GM21515 (cell line): ENCODE measurements at regions not wholly inside any gene's neighbourhood (a gene's known extent, or its start where the extent isn't known, plus 50 kb on each side); places are given as distances from the start of the nearest gene placed in this dataset.
"Not testable (repeated sequence)": the region's sequence is repeated elsewhere in the genome, so short reads cannot be mapped to it uniquely, and the experiment has no call there.

Experiments
- ATAC-seq: cut with Tn5 transposase; IDR thresholded peaks from one replicate; pipeline ENCODE4 v1.9.1; 2021; ENCODE audit not compliant: unreplicated experiment

DNA sequence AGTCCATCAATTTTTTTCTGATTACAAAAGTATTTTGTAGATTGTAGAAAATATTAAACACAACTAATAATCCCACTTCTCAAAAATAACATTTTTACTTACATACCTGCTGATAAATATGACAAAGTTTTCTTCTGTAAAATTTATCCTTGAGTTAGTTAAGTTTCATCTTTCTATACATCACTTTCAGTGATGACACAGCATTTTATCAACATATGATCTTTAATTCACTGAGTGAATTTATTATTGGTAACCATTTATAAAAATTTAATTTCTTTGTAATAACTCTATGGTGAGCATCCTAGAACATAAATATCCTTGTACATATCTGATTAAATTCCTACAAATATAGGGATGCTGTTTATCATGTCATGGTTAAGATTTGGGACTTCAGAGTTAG, 385.0 kb upstream of the SLC35B3 start:
- ATAC-seq: no peak

DNA sequence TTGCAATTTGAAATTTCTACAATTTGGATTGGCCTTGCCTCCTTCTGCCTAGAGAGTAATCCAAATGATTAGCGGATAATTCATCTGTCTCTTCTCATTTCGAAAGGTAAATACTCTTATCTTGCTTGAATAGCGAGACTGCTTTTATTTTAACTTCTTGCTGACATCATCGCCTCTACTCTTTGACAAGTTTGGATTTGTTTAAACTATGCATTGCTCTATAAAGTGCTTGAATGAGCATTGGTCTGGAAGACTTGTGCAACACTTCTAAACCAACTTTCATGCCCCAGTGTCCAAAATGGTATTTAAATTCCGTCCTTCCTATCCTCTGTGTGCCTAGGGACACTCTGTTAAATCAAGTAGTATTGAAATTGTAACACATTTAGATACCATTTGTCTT, 384.1 kb upstream of the SLC35B3 start:
- ATAC-seq: no peak

DNA sequence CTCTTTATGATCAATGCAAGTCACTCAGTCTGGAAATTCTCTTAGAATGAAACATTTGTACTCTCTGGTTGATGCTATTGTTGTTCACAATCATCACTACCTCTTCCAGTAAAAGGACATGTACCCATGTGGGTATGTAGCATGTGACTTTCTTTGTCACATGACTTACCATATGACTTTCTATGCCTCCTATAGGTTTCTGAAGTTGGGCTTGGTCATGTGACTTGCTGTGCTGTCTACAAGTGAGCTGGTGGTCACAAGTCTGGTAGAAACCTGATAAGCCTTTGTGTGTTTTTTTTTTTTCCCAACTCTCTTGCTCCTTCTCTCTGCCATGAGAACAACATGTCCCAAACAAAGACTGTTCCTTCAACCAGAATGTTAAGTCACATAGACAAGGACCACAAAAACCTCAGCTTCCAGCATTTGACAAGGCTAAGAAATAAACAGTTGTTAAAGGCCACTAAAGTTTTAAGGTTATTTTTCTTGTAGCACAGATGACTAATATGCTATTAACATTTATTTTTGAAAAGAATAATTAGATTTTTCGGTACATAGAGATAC, 379.2 kb upstream of the SLC35B3 start:
- ATAC-seq: no peak

DNA sequence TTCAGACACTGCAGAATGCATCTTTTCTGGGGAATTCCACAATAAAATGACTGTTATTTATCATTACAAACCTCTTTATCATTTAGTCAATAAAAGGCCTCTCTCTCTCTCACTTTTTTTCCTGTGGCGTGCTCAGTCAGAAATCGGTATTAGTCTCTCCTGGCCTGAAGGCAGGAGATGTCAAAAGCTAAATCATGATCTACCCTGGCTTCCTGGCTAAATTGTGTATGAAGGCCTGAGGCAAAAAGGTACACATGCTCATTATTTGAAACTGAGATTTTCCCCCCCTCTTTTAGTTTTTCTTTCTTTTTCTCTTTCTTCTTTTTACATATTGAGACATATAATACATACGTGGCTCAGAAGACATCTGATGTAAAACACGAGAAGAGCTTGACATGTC, 375.0 kb upstream of the SLC35B3 start:
- no peak for ATAC-seq

DNA sequence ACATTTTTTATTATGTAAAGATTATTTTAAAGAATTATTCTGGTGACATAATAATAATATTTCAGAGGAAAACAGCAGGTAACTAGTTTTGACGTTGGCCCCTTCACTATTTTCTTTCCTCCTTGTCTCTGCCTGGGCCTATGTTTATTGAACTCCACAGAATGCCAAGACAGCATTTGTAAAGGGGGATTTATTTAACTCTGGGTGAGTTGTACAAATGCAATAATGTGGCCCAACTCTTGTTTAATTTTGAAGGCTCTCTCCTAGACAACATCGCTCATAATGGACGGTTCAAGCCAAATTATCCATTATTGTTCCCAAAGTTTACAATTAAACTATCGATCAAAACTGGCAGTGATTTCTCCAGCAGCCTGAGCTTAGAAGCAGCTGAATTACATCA, 374.3 kb upstream of the SLC35B3 start:
- ATAC-seq: no peak

DNA sequence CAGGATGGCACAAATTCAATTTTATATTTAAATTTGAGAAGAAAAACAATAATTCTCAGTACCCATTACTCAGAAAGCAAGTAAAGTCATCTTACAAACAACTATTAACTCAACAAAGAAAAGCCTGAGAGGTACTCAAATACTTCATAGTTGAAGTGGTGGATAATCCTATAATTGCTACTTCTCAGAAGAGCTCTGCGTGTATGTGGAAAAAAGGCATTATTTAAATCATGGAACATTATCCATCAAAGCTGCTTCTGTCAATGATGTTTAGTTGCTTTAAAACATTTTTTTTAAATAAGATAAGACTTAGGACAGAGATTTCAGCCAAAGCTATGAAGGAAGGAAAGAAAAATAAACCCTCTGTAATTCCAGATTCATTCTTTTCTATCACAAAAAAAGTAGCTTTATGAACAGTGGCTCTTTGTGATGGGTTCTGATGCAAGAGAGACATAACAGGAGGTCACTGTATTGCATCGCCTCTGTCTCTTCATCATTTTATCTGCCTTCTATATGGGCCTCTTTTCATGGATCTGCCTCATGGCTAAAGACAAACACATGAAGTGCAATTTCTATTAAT, 367.9 kb upstream of the SLC35B3 start:
- ATAC-seq: no peak

DNA sequence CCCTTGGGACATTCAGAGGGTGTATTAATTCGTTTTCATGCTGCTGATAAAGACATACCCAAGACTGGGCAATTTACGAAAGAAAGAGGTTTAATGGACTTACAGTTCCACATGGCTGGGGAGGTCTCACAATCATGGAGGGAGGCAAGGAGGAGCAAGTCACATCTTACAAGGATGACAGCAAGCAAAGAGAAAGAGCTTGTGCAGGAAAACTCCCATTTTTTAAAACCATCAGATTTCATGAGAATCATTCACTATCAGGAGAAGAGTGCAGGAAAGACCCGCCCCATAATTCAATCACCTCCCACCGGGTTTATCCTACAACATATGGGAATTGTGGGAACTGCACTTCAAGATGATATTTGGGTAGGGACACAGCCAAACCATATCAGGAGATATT, 367.1 kb upstream of the SLC35B3 start:
- not testable (repeated sequence) for ATAC-seq

DNA sequence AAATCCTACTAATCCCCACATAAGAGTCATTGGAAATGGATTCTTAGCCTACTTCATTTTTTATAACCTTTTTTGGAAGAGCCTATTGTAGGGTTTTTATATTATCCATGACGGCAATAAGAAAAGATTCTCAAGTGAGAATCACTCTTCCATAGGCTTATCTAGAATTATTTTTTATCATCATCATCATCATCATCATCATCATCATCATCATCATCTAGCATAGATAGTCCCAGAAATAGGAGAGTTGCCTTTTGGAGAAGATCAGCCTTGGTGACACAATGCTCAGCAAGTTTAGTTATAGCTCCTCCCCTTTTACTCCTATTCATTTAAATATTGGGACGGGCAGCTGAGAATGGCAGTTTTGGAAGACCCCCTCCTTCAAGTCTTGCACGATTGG, 359.1 kb upstream of the SLC35B3 start:
- no peak for ATAC-seq

DNA sequence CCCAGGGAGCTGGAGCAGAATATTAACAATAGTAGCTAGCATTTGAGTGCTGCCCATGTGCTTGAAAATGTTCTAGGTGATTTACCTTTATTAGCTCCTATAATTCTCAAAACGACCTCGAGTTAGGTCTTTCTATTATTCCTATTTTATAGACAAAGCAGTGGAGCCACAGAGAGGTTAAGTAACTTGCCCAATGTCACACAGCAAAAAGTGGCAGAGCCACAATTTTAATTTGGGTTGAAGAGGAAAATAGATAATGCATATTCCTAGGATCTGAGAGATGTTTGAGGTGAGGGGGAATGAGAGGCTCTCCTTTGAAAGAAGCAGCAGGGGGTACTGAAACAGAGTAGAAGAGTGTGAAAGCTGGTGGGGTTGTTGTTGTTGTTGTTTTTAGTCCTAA, 354.5 kb upstream of the SLC35B3 start:
- no peak for ATAC-seq

DNA sequence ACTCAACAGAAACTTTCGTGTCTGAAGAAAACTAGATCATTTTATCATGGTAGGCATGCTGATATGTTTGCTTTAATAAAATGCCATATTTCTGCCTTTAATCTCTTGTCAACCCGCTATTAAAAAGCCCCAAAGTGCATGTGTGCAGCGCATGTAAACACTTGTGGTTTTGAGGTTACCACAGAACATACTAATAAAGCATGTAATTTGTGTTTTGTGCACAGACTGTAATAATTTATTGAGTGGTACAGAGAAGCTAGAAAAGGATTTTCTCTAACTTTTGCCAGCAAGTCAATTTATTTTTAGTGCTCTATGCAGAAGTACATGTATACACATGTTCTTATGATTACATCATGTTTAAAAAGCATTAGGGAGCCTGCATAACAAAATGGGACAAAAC, 349.9 kb upstream of the SLC35B3 start:
- ATAC-seq: no peak

DNA sequence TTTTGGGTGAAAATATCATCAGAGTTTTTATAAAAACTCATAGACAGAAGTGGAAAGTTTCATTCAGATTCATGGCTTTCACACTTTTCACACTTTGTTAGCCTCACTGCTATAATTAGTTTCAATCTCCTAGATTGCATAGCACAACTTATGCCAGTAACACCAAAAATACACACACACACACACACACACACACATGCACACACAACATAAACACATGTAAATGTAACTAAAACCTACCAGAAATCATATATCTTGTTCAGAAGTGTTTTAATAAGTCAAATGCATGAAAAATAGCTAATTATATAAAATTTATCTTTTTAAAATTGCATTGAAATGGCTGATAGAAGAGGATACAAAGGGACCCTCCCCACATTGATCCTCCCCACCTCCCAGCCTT, 347.8 kb upstream of the SLC35B3 start:
- ATAC-seq: no peak

DNA sequence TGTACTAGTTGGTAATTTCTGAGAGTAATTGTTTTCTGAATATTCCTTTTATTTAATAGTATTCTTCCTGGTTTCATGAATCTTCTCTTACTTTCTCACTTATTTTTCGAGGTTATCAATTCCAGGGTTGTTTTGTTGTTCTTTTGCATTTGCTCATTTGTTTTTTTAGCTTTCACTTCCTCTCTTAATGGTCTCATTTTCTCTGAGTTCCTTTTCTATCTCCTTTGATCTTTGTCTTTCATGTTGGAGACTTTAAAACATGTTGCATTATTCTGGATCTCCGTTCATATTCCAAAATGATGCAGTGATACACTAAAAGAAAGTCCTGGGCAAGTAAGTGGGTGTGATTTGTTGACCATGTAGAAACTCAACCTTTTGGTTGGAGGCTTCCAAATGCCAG, 345.3 kb upstream of the SLC35B3 start:
- ATAC-seq: no peak

DNA sequence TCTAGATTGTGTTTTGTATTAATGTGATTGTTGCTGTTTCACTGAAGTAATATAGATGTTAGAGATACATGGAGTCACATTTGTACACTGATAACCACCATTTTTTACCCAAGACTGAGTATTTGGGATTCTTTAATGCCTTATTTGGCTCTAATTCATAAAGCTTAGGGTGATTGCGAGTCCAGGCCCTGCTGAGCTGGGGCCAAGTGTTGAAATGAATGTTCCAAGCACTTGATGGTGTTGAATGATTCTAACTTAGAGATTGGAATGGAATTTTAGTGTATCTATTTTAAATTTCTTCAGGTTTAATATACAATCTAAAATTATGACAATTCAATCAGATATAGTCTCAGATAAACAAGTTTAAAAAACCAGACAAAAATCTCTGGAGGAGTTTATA, 329.4 kb upstream of the SLC35B3 start:
- ATAC-seq: no peak

DNA sequence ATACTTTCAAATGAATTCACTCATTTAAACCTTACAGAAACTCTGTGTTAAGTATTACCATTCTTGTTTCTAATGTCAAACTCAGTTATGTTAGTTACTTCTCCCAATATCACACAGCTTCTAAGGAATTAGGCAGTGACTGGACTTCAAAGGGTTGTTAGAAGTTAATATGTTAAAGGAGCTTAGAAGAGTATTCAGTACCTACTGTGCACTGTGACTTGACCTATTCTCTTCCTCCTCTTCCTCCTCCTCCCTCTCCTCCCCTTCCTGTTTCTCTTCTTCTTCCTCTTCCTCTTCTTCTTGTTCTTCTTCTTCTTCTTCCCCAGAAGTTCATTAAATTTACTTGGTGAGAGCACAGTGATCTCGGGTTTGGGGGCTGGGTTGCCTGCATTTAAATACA, 325.6 kb upstream of the SLC35B3 start:
- no peak for ATAC-seq

DNA sequence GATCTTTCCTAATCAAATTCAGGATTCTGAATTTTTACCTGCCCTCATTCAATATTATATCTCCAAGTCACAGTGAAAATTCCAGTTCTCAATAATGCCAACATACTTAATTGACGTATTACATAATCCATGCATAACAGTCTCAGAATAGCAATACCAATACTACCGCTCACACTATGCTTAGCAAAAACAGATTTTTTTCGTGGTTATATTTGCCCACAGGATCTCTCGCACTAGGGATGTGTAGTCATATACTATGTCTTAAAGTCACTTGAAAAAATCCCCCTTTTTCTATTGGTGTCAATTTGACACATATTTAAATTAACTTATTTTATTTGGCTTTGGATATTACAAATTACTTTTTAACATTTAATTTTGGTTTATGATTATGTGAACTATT, 323.1 kb upstream of the SLC35B3 start:
- no peak for ATAC-seq

DNA sequence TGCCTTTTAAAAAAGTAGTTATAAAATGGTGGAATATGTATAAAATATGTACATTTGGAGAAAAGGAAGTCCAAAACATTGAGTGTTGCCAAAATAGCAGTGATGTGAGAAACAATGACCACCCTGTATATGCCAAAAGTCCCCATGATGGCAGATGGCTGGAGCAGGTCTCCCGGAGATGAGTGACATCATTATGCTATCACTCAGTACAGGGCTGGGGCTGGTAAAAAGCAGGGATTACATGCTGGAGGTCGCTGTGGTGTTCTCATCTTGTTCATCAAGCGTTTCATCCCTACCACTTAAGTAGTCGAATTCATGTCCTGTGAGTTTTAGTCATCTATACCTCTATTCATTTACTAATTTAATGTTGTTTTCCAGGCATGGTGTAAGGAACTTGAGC, 315.3 kb upstream of the SLC35B3 start:
- no peak for ATAC-seq

DNA sequence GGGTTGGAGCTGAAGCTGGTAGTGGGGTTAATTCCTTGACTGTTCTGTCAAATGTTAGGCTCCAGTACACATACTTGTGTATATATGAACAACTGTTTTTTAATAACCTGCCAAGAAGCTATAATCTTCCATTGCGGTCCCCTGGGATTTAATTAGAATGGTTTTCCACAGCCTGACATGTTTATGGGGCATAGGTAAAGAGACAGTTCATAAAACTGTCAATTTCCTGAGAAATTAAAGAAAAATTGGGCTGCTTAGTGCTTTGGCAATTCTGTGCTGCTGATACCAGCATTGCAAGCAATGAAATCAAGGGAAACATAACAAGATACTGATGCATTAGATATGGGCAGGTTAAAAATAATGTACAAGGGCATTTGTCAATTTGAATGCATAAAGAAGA, 314.1 kb upstream of the SLC35B3 start:
- ATAC-seq: no peak

DNA sequence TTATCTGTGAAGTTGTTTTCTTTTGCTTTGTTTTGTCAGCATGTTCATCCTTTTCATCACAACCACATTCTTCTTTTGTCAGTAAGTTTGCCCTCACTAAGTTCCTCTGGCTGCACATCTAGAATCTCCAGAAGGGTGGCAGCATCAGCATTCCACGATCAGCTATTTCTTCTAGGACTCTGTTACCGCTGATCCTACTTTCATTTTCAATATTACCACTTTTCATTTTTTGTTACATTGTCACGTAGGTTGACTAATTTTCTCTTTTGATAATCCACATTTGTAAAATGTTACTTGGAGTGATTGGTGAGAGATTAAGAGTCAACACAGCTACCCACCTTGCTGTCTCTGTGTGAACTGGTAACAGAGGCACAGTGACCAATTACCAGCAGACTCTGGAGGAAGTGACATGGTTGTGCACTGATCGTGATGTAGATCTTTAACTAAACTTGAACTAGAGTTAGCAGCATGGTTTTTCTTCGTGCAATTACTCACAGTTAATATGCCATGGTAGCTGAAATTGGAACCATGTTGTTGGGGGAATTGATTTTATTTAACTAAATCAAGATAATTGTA, 307.9 kb upstream of the SLC35B3 start:
- ATAC-seq: no peak

DNA sequence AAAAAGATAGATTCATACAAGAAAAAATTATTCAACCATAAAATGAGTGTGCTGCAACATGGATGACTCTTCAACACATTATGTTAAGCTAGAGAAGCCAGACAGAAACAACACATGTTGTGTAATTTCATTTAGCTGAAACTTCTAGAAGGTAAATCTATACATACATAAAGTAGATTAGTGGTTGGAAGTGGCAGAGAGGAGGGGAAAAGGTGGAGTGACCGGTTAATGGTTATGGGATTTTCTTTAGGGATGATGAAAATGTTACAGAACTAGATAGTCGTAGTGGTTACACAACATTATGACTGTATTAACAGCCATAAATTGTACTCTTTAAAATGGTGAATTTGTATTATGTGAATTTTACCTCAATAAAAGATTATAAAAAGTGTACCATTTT, 304.1 kb upstream of the SLC35B3 start:
- ATAC-seq: no peak

DNA sequence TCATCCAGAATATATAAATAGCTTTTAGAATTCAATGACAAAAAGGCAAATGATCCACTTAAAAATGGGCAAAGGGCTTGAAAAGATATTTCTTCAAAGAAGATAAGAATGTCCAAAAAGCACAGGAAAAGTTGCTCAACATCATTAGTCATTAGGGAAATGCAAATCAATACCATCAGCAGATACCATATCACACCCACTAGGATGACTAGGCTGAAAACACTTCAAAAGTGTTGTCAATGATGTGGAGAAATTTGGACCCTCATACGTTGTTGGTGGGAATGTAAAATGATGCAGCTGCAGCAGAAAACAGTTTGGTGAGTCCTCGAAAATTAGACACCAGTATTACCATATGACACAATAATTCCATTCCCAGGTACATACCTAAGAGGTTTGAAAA, 303.6 kb upstream of the SLC35B3 start:
- ATAC-seq: no peak

DNA sequence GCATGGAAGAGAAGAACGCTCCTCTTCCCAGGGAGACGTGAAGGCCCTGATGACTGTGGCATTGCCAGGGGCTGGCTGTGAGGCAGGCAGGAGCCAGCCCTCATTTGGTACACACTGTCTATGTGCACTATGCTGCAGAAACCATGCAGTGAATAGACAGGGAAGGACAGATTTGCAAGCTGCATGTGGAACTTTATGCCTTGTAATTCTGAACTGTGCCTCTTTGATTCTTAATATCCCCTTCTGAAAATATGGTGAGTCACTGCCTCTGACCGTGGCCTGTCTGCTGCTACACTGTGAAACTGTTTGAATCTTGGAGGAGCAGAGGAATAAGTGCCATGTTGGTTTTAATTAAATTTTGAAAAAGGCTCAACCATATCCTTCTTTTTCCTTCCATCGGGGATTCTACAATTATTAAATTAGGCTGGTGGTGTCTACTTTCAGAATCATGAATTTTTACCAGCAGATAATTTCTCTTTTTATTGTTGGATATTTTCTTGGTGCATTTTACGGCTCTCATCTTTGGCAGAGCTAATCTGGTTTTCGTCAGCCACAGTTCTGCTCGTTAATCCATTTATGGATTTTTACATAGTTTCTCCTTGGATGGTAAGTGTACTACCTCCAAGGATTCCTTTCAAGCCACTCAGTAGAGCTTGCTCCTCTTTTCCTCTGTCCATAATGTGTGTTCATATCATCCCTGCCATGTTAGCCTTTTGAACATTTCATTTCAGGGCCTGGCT, 301.0 kb upstream of the SLC35B3 start:
- ATAC-seq: no peak

DNA sequence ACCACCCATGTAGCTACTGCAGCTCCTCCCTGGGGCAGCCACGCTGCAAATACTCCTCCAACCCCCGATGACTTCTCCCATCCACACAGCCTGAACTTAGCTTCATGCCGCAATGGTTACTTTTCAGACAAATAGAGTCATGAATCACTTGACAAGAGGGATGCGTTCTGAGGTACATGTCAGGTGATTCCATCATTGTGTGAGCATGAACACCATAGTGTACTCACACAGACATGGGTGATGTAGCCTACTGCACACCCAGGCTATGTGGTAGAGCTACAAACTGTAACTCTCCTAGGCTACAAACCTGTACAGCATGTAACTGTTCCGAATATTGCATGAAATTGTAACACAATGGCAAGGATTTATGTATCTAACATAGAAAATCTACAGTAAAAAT, 298.5 kb upstream of the SLC35B3 start:
- no peak for ATAC-seq
